ENCODE measurements at regions not wholly inside any gene's neighbourhood (a gene's known extent, or its start where the extent isn't known, plus 50 kb on each side); places are given as distances from the start of the nearest gene placed in this dataset.

DNA sequence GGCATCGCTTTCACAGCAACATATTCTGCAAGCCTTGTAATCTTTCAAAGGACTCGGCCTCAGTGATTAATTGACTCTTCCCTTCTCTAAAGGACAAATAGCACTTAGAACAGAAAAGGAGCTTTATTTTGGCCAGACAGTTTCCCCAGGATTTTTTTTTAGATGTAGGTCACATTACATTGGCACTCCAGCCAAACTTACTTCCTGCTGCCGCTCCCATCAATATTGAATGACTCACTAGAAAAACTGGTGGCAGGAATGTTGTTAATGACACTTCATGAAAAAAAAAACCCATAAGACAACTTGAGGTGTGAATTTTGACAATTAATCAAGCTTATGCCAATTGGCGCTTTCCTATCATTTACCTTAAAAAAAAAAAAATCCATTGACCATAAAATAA is 432.6 kb downstream of the TOX3 start:
- TF ChIP-seq, protein P1, sequence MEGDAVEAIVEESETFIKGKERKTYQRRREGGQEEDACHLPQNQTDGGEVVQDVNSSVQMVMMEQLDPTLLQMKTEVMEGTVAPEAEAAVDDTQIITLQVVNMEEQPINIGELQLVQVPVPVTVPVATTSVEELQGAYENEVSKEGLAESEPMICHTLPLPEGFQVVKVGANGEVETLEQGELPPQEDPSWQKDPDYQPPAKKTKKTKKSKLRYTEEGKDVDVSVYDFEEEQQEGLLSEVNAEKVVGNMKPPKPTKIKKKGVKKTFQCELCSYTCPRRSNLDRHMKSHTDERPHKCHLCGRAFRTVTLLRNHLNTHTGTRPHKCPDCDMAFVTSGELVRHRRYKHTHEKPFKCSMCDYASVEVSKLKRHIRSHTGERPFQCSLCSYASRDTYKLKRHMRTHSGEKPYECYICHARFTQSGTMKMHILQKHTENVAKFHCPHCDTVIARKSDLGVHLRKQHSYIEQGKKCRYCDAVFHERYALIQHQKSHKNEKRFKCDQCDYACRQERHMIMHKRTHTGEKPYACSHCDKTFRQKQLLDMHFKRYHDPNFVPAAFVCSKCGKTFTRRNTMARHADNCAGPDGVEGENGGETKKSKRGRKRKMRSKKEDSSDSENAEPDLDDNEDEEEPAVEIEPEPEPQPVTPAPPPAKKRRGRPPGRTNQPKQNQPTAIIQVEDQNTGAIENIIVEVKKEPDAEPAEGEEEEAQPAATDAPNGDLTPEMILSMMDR (conservative IDR thresholded peaks at IDR 0.05; ENCODE audit: low read length), result no peak
- no peak for TF ChIP-seq EZH2phosphoT487 (IDR thresholded peaks at IDR 0.05; ENCODE audit: borderline replicate concordance, low read depth, low read length)

Data from OCI-LY7 (cell line).